GM23338 (cell line): ENCODE measurements at regions not wholly inside any gene's neighbourhood (a gene's known extent, or its start where the extent isn't known, plus 50 kb on each side); places are given as distances from the start of the nearest gene placed in this dataset.

Experiments
- ATAC-seq: fragments of 200-7000 bp; cut with Tn5 transposase; 3 replicates; pipeline ENCODE4 v1.9.1; 2020
- DNase-seq: peaks from one replicate; pipeline ENCODE4 v3.0.0-alpha.2; 2015; ENCODE audit warnings: low spot score
- H2AFZ ChIP-seq: fragments of 200-600 bp; sonication (generic); 2 replicates; pipeline ENCODE4 v1.8.0; 2016; ENCODE audit warnings: antibody characterized with exemption, mild to moderate bottlenecking, moderate library complexity
- H3F3A ChIP-seq: fragments of 200-600 bp; sonication (generic); replicated peaks from 2 replicates; pipeline ENCODE4 v1.8.0; 2017; ENCODE audit warnings: antibody characterized with exemption, mixed run types, low read depth
- H3K27ac ChIP-seq: fragments of 200-600 bp; sonication (generic); 2 replicates; pipeline ENCODE4 v1.6.1; 2016; ENCODE audit warnings: low read depth
- H3K27me3 ChIP-seq: fragments of 200-600 bp; sonication (generic); 2 replicates; pipeline ENCODE4 v1.8.0; 2016; ENCODE audit warnings: mild to moderate bottlenecking, mixed run types, moderate library complexity; ENCODE audit not compliant: insufficient read depth
- H3K36me3 ChIP-seq: fragments of 200-600 bp; sonication (generic); 2 replicates; pipeline ENCODE4 v1.8.0; 2016; ENCODE audit warnings: mild to moderate bottlenecking; ENCODE audit not compliant: insufficient read depth
- H3K4me1 ChIP-seq: fragments of 200-600 bp; sonication (generic); 2 replicates; pipeline ENCODE4 v1.8.0; 2016; ENCODE audit warnings: mild to moderate bottlenecking, moderate library complexity; ENCODE audit not compliant: insufficient read depth
- H3K4me2 ChIP-seq: fragments of 200-600 bp; sonication (generic); 2 replicates; pipeline ENCODE4 v1.7.1; 2017; ENCODE audit warnings: mixed run types
- H3K4me3 ChIP-seq: fragments of 200-600 bp; sonication (generic); 2 replicates; pipeline ENCODE4 v1.6.1; 2016; ENCODE audit warnings: mixed run types
- H3K79me2 ChIP-seq: fragments of 200-600 bp; sonication (generic); replicated peaks from 2 replicates; pipeline ENCODE4 v1.8.0; 2017; ENCODE audit warnings: mild to moderate bottlenecking; ENCODE audit not compliant: insufficient read depth
- H3K9me2 ChIP-seq: fragments of 200-600 bp; sonication (generic); 2 replicates; pipeline ENCODE4 v1.8.0; 2017; ENCODE audit not compliant: insufficient read depth
- H4K20me1 ChIP-seq: fragments of 200-600 bp; sonication (generic); replicated peaks from 2 replicates; pipeline ENCODE4 v1.8.0; 2017; ENCODE audit warnings: mild to moderate bottlenecking; ENCODE audit not compliant: insufficient read depth
- H3K27ac Mint-ChIP-seq: 2 replicates; pipeline ENCODE4 v1.8.0; 2020; ENCODE audit warnings: inconsistent platforms, mild to moderate bottlenecking, moderate library complexity, mixed read lengths
- H3K27me3 Mint-ChIP-seq: 3 replicates; pipeline ENCODE4 v1.8.0; 2022; ENCODE audit warnings: low read depth, mild to moderate bottlenecking, moderate library complexity, mixed read lengths, inconsistent platforms; ENCODE audit not compliant: insufficient read depth, poor library complexity
- H3K36me3 Mint-ChIP-seq: 3 replicates; pipeline ENCODE4 v1.8.0; 2021; ENCODE audit warnings: low read depth, mild to moderate bottlenecking, inconsistent platforms, moderate library complexity, mixed read lengths
- H3K4me1 Mint-ChIP-seq: 3 replicates; pipeline ENCODE4 v1.8.0; 2020; ENCODE audit warnings: mild to moderate bottlenecking, inconsistent platforms, mixed read lengths
- H3K4me3 Mint-ChIP-seq: 3 replicates; pipeline ENCODE4 v1.8.0; 2021; ENCODE audit warnings: moderate library complexity, mild to moderate bottlenecking, inconsistent platforms, mixed read lengths
- H3K9me3 Mint-ChIP-seq: 3 replicates; pipeline ENCODE4 v1.8.0; 2020; ENCODE audit warnings: moderate library complexity, mild to moderate bottlenecking, inconsistent platforms, mixed read lengths
- CREB1 ChIP-seq: fragments of 250-450 bp; sonication (Bioruptor Pico); IDR thresholded peaks from 2 replicates; pipeline ENCODE4 v1.5.0; 2020; ENCODE audit warnings: low read depth, mild to moderate bottlenecking, moderate library complexity
- CTCF ChIP-seq, 2 experiments: fragments of 200-600 bp in 1 of 2; sonication (generic) in 1 of 2; conservative IDR thresholded peaks; 2 replicates each; pipeline versions ENCODE4 v1.5.1 to v1.6.1; 2016 to 2017; ENCODE audit warnings: antibody characterized with exemption in 2 of 2, low read depth in 2 of 2, mild to moderate bottlenecking in 2 of 2, moderate library complexity in 1 of 2
- JUNB ChIP-seq: IDR thresholded peaks from one replicate; pipeline ENCODE4 v1.6.1; 2016; ENCODE audit warnings: antibody characterized with exemption; ENCODE audit not compliant: unreplicated experiment
- NANOG ChIP-seq: IDR thresholded peaks from 2 replicates; pipeline ENCODE4 v1.6.1; 2016; ENCODE audit warnings: antibody characterized with exemption, borderline replicate concordance
- POLR2AphosphoS5 ChIP-seq: IDR thresholded peaks from 2 replicates; pipeline ENCODE4 v1.6.1; 2016; ENCODE audit warnings: antibody characterized with exemption, low read depth
- ZNF114 ChIP-seq: fragments of 250-450 bp; sonication (Bioruptor Pico); IDR thresholded peaks from 2 replicates; pipeline ENCODE4 v1.5.0; 2020; ENCODE audit warnings: mild to moderate bottlenecking, moderate library complexity
- ZNF331 ChIP-seq: fragments of 250-450 bp; sonication (Bioruptor Pico); IDR thresholded peaks from 2 replicates; pipeline ENCODE4 v1.5.0; 2020; ENCODE audit warnings: low read depth, mild to moderate bottlenecking, moderate library complexity
- TF ChIP-seq, protein P1 (sequence below): fragments of 250-450 bp; sonication (Bioruptor Pico); IDR thresholded peaks from 2 replicates; pipeline ENCODE4 v1.5.0; 2020; ENCODE audit warnings: mild to moderate bottlenecking, moderate library complexity

DNA sequence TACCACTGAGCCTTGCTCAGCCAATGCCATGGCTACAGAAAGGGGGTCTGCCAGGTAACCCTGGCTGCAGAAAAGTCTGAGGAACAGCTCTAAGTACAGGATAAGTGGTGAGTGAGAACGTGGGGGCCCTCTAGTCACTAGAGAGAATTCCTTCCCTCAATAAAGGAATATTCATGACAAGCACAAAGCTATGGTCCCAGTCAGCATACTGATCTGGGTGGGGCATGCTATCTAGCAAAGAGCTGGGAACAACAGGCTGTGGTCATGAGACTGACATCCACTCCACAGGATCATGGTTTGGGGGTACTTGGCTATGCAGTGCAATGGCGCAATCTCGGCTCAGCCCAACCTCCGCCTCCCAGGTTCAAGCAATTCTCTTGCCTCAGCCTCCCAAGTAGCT, 140.4 kb downstream of the MTHFS start (continued):
- TF ChIP-seq, protein P1, sequence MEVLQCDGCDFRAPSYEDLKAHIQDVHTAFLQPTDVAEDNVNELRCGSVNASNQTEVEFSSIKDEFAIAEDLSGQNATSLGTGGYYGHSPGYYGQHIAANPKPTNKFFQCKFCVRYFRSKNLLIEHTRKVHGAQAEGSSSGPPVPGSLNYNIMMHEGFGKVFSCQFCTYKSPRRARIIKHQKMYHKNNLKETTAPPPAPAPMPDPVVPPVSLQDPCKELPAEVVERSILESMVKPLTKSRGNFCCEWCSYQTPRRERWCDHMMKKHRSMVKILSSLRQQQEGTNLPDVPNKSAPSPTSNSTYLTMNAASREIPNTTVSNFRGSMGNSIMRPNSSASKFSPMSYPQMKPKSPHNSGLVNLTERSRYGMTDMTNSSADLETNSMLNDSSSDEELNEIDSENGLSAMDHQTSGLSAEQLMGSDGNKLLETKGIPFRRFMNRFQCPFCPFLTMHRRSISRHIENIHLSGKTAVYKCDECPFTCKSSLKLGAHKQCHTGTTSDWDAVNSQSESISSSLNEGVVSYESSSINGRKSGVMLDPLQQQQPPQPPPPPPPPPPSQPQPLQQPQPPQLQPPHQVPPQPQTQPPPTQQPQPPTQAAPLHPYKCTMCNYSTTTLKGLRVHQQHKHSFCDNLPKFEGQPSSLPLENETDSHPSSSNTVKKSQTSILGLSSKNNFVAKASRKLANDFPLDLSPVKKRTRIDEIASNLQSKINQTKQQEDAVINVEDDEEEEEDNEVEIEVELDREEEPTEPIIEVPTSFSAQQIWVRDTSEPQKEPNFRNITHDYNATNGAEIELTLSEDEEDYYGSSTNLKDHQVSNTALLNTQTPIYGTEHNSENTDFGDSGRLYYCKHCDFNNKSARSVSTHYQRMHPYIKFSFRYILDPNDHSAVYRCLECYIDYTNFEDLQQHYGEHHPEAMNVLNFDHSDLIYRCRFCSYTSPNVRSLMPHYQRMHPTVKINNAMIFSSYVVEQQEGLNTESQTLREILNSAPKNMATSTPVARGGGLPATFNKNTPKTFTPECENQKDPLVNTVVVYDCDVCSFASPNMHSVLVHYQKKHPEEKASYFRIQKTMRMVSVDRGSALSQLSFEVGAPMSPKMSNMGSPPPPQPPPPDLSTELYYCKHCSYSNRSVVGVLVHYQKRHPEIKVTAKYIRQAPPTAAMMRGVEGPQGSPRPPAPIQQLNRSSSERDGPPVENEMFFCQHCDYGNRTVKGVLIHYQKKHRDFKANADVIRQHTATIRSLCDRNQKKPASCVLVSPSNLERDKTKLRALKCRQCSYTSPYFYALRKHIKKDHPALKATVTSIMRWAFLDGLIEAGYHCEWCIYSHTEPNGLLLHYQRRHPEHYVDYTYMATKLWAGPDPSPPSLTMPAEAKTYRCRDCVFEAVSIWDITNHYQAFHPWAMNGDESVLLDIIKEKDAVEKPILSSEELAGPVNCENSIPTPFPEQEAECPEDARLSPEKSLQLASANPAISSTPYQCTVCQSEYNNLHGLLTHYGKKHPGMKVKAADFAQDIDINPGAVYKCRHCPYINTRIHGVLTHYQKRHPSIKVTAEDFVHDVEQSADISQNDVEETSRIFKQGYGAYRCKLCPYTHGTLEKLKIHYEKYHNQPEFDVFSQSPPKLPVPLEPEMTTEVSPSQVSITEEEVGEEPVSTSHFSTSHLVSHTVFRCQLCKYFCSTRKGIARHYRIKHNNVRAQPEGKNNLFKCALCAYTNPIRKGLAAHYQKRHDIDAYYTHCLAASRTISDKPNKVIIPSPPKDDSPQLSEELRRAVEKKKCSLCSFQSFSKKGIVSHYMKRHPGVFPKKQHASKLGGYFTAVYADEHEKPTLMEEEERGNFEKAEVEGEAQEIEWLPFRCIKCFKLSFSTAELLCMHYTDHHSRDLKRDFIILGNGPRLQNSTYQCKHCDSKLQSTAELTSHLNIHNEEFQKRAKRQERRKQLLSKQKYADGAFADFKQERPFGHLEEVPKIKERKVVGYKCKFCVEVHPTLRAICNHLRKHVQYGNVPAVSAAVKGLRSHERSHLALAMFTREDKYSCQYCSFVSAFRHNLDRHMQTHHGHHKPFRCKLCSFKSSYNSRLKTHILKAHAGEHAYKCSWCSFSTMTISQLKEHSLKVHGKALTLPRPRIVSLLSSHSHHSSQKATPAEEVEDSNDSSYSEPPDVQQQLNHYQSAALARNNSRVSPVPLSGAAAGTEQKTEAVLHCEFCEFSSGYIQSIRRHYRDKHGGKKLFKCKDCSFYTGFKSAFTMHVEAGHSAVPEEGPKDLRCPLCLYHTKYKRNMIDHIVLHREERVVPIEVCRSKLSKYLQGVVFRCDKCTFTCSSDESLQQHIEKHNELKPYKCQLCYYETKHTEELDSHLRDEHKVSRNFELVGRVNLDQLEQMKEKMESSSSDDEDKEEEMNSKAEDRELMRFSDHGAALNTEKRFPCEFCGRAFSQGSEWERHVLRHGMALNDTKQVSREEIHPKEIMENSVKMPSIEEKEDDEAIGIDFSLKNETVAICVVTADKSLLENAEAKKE (CRISPR knock-in tag): no peak
- no peak for TF ChIP-seq JUNB

DNA sequence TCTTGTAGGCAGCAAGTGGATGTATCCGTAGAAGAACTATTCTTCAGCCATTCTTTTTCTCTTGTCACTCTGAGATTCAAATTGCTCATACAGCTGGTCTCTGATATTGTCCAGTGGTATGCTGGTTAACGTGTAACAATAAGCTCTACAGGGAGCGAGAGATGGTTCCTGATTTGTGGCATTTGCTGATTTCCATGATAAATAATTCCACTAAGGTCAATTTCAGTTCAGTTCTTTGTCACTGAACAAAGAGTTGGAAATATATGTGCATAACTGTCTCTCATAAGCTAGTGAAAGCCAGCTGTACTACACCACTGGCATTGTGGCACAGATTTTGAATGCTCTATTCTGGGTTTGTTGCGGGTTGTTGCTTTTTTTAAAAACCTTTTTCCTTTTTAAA, 131.7 kb downstream of the MTHFS start:
- Histone ChIP-seq H3F3A (no peaks in the 10 kb centered on the region), H4K20me1 (no peaks in the 10 kb centered on the region), H3K4me2 (no peak overlapping the region), H3K4me1 (no peaks in the 10 kb centered on the region), H3K36me3 (no peaks in the 10 kb centered on the region), H3K9me2 (0 out of 2 replicates have a peak, but pooled peaks cover 4% of the 10 kb centered on the region), H3K79me2 (no peaks in the 10 kb centered on the region), H3K4me3 (no peak overlapping the region), H3K27ac (no peak overlapping the region), H3K27me3 (no peaks in the 10 kb centered on the region), H2AFZ (no peak overlapping the region)
- Mint-ChIP-seq H3K4me1 (0 out of 3 replicates have a peak, but pooled peaks cover 2% of the 10 kb centered on the region), H3K27me3 (peaks cover 5% of the 10 kb centered on the region), H3K9me3 (peaks cover 29% of the 10 kb centered on the region), H3K36me3 (peaks cover 7% of the 10 kb centered on the region; the same call in 2 of the 3 replicates), H3K4me3 (no peak overlapping the region), H3K27ac (no peak overlapping the region)
- ATAC-seq (no peak), DNase-seq (no peak)
- TF ChIP-seq JUNB (no peak), ZNF114 (CRISPR knock-in tag) (no peak), NANOG (no peak), ZNF331 (CRISPR knock-in tag) (no peak), POLR2AphosphoS5 (no peak), CTCF (conservative IDR thresholded peaks at IDR 0.05; ENCODE audit: low read depth in 2 of 2) (no peak), CREB1 (CRISPR knock-in tag) (no peak)
- TF ChIP-seq, protein P1 (CRISPR knock-in tag): no peak
